NB4 (cell line): ENCODE measurements at regions not wholly inside any gene's neighbourhood (a gene's known extent, or its start where the extent isn't known, plus 50 kb on each side); places are given as distances from the start of the nearest gene placed in this dataset.

Source experiments
- POLR2A ChIP-seq: IDR thresholded peaks from 2 replicates; pipeline ENCODE4 v1.6.1; 2011; ENCODE audit warnings: mild to moderate bottlenecking; ENCODE audit not compliant: insufficient read length; ENCODE audit errors: extremely low read depth
- TF ChIP-seq, protein P1 (sequence below): IDR thresholded peaks from 2 replicates; pipeline ENCODE4 v1.6.1; 2011; ENCODE audit warnings: low read depth, low read length

DNA sequence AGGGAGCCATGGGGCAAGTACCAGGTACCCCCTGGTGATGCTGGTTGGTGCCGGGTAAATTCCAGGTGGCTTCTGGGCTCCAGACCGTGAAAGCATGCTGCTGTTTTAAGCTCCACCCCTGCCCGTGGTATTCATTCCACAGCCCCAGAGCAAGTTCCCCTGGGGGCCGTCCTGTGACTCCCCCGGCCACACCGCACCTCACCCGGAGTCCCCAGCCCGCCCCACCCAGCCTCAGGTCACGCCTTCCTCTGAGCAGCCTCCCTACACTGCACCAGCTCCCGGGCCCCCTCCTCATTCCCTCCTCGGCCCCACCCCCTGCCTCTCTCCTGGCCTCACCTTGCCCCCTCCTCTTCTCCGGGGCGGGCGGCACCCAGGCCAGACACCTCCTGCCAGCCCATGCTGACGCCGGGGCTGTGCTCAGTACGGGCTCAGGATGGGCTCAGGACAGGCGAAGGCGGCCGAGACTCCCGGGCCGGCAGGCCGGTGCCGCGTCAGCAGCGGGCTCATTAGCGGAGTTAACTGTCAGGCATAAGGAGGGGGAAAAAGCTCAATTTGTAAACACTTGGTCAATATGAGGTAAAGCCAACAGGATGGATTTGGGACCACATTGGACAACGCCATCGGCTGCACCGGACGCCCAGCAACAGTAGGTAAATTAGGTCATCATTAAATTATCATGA, 127.4 kb downstream of the FAM53A start:
- TF ChIP-seq, protein P1, sequence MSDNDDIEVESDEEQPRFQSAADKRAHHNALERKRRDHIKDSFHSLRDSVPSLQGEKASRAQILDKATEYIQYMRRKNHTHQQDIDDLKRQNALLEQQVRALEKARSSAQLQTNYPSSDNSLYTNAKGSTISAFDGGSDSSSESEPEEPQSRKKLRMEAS = no peak
- TF ChIP-seq POLR2A = no peak
